Keratinocyte (primary cell): ENCODE measurements at regions not wholly inside any gene's neighbourhood (a gene's known extent, or its start where the extent isn't known, plus 50 kb on each side); places are given as distances from the start of the nearest gene placed in this dataset.

ENCODE experiments used
- DNase-seq: peaks from one replicate; pipeline ENCODE4 v3.0.0-alpha.2; 2011; ENCODE audit warnings: low read depth, missing footprints, low spot score
- FAIRE-seq: peaks from 2 replicates; lab custom pipeline; 2011; peaks lifted over from hg19 to GRCh38; lab: Jason Lieb, UNC
- H2AFZ ChIP-seq: 2 replicates; pipeline ENCODE4 v1.6.0; 2012; ENCODE audit warnings: low read length, control low read depth, inconsistent platforms; ENCODE audit not compliant: control insufficient read depth
- H3K27ac ChIP-seq: 2 replicates; pipeline ENCODE4 v1.5.1; 2011; ENCODE audit warnings: low read length; ENCODE audit not compliant: control insufficient read depth, insufficient read depth
- H3K27me3 ChIP-seq: 3 replicates; pipeline ENCODE4 v1.6.0; 2011; ENCODE audit warnings: low read length; ENCODE audit not compliant: control insufficient read depth, insufficient read depth; ENCODE audit errors: extremely low read depth
- H3K36me3 ChIP-seq, 2 experiments: 2 replicates in 1 of 2; 3 replicates in 1 of 2; pipeline ENCODE4 v1.5.1; 2011; ENCODE audit warnings: low read length in 2 of 2, mild to moderate bottlenecking in 1 of 2; ENCODE audit not compliant: control insufficient read depth in 2 of 2, insufficient read depth in 2 of 2; ENCODE audit errors: extremely low read depth in 1 of 2
- H3K4me1 ChIP-seq: 3 replicates; pipeline ENCODE4 v1.5.1; 2011; ENCODE audit warnings: low read length; ENCODE audit not compliant: control insufficient read depth, insufficient read depth; ENCODE audit errors: extremely low read depth
- H3K4me2 ChIP-seq: 3 replicates; pipeline ENCODE4 v1.6.0; 2011; ENCODE audit warnings: low read depth, low read length; ENCODE audit not compliant: control insufficient read depth, insufficient read depth; ENCODE audit errors: extremely low read depth
- H3K4me3 ChIP-seq, 3 experiments: fragments of 200-600 bp in 1 of 3; sonication (generic) in 1 of 3; 2 replicates in 2 of 3; 3 replicates in 1 of 3; pipeline ENCODE4 v1.5.1; 2011 to 2016; ENCODE audit warnings: low read length in 3 of 3, mild to moderate bottlenecking in 3 of 3, control low read depth in 2 of 3, inconsistent platforms in 1 of 3, low read depth in 1 of 3, mixed read lengths in 1 of 3, mixed run types in 1 of 3, moderate library complexity in 1 of 3; ENCODE audit not compliant: control insufficient read depth in 2 of 3, insufficient read depth in 2 of 3; ENCODE audit errors: extremely low read depth in 1 of 3
- H3K79me2 ChIP-seq: 2 replicates; pipeline ENCODE4 v1.6.0; 2012; ENCODE audit warnings: low read length; ENCODE audit not compliant: control insufficient read depth, insufficient read depth
- H3K9ac ChIP-seq: 3 replicates; pipeline ENCODE4 v1.6.0; 2011; ENCODE audit warnings: low read length; ENCODE audit not compliant: control insufficient read depth, insufficient read depth; ENCODE audit errors: extremely low read depth
- H3K9me1 ChIP-seq: 3 replicates; pipeline ENCODE4 v1.6.0; 2011; ENCODE audit warnings: low read length; ENCODE audit not compliant: control insufficient read depth, insufficient read depth; ENCODE audit errors: extremely low read depth
- H3K9me3 ChIP-seq: 2 replicates; pipeline ENCODE4 v1.5.1; 2012; ENCODE audit warnings: low read depth, low read length; ENCODE audit not compliant: control insufficient read depth
- H4K20me1 ChIP-seq: 3 replicates; pipeline ENCODE4 v1.6.0; 2011; ENCODE audit warnings: low read length; ENCODE audit not compliant: control insufficient read depth, insufficient read depth; ENCODE audit errors: extremely low read depth
- CTCF ChIP-seq, 3 experiments: IDR thresholded peaks in 1 of 3; conservative IDR thresholded peaks in 1 of 3; optimal IDR thresholded peaks in 1 of 3; 2 replicates in 2 of 3; 3 replicates in 1 of 3; pipeline versions ENCODE3 to v1.5.1; 2011; ENCODE audit warnings: low read length in 3 of 3, mild to moderate bottlenecking in 3 of 3, moderate library complexity in 2 of 3, control low read depth in 1 of 3, inconsistent platforms in 1 of 3; ENCODE audit not compliant: insufficient read depth in 2 of 3; ENCODE audit errors: extremely low read depth in 1 of 3
- EZH2 ChIP-seq: IDR thresholded peaks from one replicate; pipeline ENCODE4 v1.6.1; 2012; ENCODE audit warnings: inconsistent platforms, mild to moderate bottlenecking, low read length, moderate library complexity
- dilution Hi-C: fragments of 300-500 bp; cut with MboI; formaldehyde crosslinking; loops from one replicate; pipeline ENCODE4 v1.7.0; 2020; ENCODE audit warnings: low sequenced_read_pairs; ENCODE audit not compliant: extremely low pct_ligation_motif_present

GRCh38 chr9:26727471-26727870 is 165.1 kb downstream of the CAAP1 start:
- Histone ChIP-seq H3K9me3 (no peaks in the 10 kb centered on the region), H3K4me2 (no peak overlapping the region), H2AFZ (no peak overlapping the region), H3K27me3 (no peaks in the 10 kb centered on the region), H3K4me1 (no peaks in the 10 kb centered on the region), H3K79me2 (no peaks in the 10 kb centered on the region), H3K9me1 (no peaks in the 10 kb centered on the region), H4K20me1 (no peaks in the 10 kb centered on the region), H3K9ac (no peak overlapping the region), H3K4me3 (no peak overlapping the region), H3K36me3 (no peaks in the 10 kb centered on the region), H3K27ac (no peak overlapping the region)
- FAIRE-seq (no peak), DNase-seq (no peak)
- no peak for TF ChIP-seq EZH2
- dilution Hi-C loops, result no loop called here

GRCh38 chr9:26725573-26725972 is 167.0 kb downstream of the CAAP1 start:
- Histone ChIP-seq H3K27ac (no peak overlapping the region), H3K4me2 (no peak overlapping the region), H4K20me1 (no peaks in the 10 kb centered on the region), H3K9ac (no peak overlapping the region), H3K4me3 (no peak overlapping the region), H3K36me3 (no peaks in the 10 kb centered on the region), H3K9me3 (no peaks in the 10 kb centered on the region), H3K4me1 (no peaks in the 10 kb centered on the region), H3K79me2 (no peaks in the 10 kb centered on the region), H3K27me3 (no peaks in the 10 kb centered on the region), H2AFZ (no peak overlapping the region), H3K9me1 (no peaks in the 10 kb centered on the region)
- DNase-seq, result no peak
- TF ChIP-seq EZH2 (no peak), CTCF (optimal IDR thresholded peaks at IDR 0.05 in 1 of 3, IDR thresholded peaks at IDR 0.05 in 1 of 3, conservative IDR thresholded peaks at IDR 0.05 in 1 of 3; ENCODE audit: extremely low read depth in 1 of 3, insufficient read depth in 2 of 3, low read length in 3 of 3) (no peak)
- FAIRE-seq, result no peak
- dilution Hi-C loops, result no loop called here

- Histone ChIP-seq H3K4me1 (no peaks in the 10 kb centered on the region), H3K36me3 (no peaks in the 10 kb centered on the region), H3K27ac (no peak overlapping the region), H4K20me1 (no peaks in the 10 kb centered on the region), H3K9me3 (no peaks in the 10 kb centered on the region), H3K9me1 (no peaks in the 10 kb centered on the region), H3K4me2 (no peak overlapping the region), H3K27me3 (no peaks in the 10 kb centered on the region), H3K4me3 (no peak overlapping the region), H3K9ac (no peak overlapping the region), H3K79me2 (no peaks in the 10 kb centered on the region), H2AFZ (no peak overlapping the region)
- no peak for DNase-seq
- TF ChIP-seq EZH2 (no peak), CTCF (optimal IDR thresholded peaks at IDR 0.05 in 1 of 3, IDR thresholded peaks at IDR 0.05 in 1 of 3, conservative IDR thresholded peaks at IDR 0.05 in 1 of 3; ENCODE audit: extremely low read depth in 1 of 3, insufficient read depth in 2 of 3, low read length in 3 of 3) (peak; percentile 48 to 80 (median 63))
- no peak for FAIRE-seq
- dilution Hi-C loops, result no loop called here
Measured at GRCh38 chr9:26723486-26723885, 169.1 kb downstream of the CAAP1 start.
